ENCODE measurements at regions not wholly inside any gene's neighbourhood (a gene's known extent, or its start where the extent isn't known, plus 50 kb on each side); places are given as distances from the start of the nearest gene placed in this dataset.

- no peak for TF ChIP-seq POLR2A (IDR thresholded peaks at IDR 0.05)
- TF ChIP-seq POLR2AphosphoS5 (IDR thresholded peaks at IDR 0.05) = no peak
Measured at GRCh38 chr10:31728698-31729224, 199.9 kb downstream of the ARHGAP12 start.
